NT2/D1 (cell line): ENCODE measurements at regions not wholly inside any gene's neighbourhood (a gene's known extent, or its start where the extent isn't known, plus 50 kb on each side); places are given as distances from the start of the nearest gene placed in this dataset.

ENCODE experiments used
- DNase-seq: peaks from one replicate; pipeline ENCODE4 v3.0.0-alpha.2; 2011; ENCODE audit warnings: low read depth, low spot score
- H3K27me3 ChIP-seq: 2 replicates; pipeline ENCODE4 v1.6.0; 2011; ENCODE audit warnings: mild to moderate bottlenecking; ENCODE audit not compliant: insufficient read length, insufficient read depth
- H3K36me3 ChIP-seq: 2 replicates; pipeline ENCODE4 v1.6.1; 2011; ENCODE audit warnings: mild to moderate bottlenecking, low read length, mixed read lengths; ENCODE audit not compliant: insufficient read depth, insufficient read length
- H3K4me1 ChIP-seq: 2 replicates; pipeline ENCODE4 v1.5.1; 2011; ENCODE audit not compliant: insufficient read depth, insufficient read length
- H3K4me3 ChIP-seq: 2 replicates; pipeline ENCODE4 v1.5.1; 2011; ENCODE audit warnings: low read depth; ENCODE audit not compliant: insufficient read length
- H3K9ac ChIP-seq: 2 replicates; pipeline ENCODE4 v1.6.0; 2011; ENCODE audit warnings: low read depth; ENCODE audit not compliant: insufficient read length
- H3K9me3 ChIP-seq: 2 replicates; pipeline ENCODE4 v1.5.1; 2011; ENCODE audit warnings: mild to moderate bottlenecking, low read length; ENCODE audit not compliant: insufficient read depth
- SUZ12 ChIP-seq: IDR thresholded peaks from 2 replicates; pipeline ENCODE4 v1.6.1; 2011; ENCODE audit not compliant: insufficient read length, insufficient read depth; ENCODE audit errors: extremely low read depth
- YY1 ChIP-seq: IDR thresholded peaks from 2 replicates; pipeline ENCODE4 v1.6.1; 2011; ENCODE audit not compliant: insufficient read length, insufficient read depth
- ZNF274 ChIP-seq: IDR thresholded peaks from 2 replicates; pipeline ENCODE4 v1.6.1; 2011; ENCODE audit warnings: mild to moderate bottlenecking, low read depth, low read length

DNA sequence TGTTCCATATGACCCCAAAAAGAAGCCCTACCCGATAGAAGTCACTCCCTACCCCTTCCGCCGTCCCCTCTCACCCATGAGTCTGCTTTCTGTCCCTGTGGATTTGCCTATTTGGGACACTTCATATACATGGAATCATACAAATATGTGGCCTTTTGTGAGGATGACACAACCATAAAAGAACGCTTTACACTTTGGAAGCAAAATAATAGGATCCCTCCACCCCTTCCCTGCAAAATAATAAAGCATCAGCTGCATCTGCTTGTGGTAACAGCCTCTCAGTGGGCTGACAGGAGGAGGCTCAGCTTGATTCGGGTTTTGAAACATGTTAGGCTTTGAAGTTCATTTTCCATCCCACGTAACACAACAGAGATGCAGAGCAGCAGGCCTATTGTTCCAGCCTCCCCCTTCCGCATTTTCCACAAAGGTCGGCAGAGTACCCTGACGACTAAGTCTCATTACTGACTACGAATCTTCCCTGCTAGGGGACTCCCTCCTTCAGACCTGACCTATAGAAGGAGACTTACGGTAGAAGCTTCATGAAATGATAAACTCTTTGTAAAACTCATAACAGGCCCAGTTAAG, 99.1 kb downstream of the ALDH8A1 start:
- H3K4me1 ChIP-seq, result no peaks in the 10 kb centered on the region
- no peaks in the 10 kb centered on the region for H3K9me3 ChIP-seq
- no peak for TF ChIP-seq YY1
- TF ChIP-seq ZNF274, result no peak
- no peak for TF ChIP-seq SUZ12
- no peaks in the 10 kb centered on the region for H3K36me3 ChIP-seq
- no peak overlapping the region for H3K9ac ChIP-seq
- no peaks in the 10 kb centered on the region for H3K27me3 ChIP-seq
- peak; percentile 15 for DNase-seq
- H3K4me3 ChIP-seq, result no peak overlapping the region

DNA sequence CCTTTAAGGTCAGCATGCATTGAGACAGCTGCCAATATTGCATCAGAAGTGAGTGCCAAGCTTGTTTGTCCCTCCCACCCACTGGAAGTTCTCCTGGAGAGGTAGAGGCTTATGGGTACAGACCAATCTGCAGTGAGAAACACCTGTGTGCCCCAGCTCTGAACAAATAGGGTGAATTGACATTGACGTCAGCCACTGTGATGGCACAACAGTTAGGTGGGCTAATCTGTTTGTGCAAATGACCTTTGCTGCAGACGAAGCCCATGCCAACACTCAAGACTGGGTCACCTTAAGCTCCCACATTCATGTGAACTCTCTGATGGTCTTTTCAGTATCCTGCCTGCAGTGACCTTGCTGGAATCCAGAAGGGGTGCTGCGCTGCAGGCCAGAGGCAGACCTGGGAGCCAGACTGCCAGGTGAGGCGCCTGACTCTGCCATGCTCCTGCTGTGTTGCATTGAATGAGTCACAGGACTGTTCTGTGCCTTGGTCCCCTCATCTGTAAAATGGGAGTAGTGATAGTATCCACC, 99.9 kb downstream of the ALDH8A1 start:
- no peaks in the 10 kb centered on the region for H3K4me1 ChIP-seq
- H3K9me3 ChIP-seq, result no peaks in the 10 kb centered on the region
- no peak overlapping the region for H3K4me3 ChIP-seq
- H3K9ac ChIP-seq, result no peak overlapping the region
- H3K27me3 ChIP-seq, result no peaks in the 10 kb centered on the region
- TF ChIP-seq YY1 (no peak), SUZ12 (no peak), ZNF274 (no peak)
- no peaks in the 10 kb centered on the region for H3K36me3 ChIP-seq
- DNase-seq, result no peak

DNA sequence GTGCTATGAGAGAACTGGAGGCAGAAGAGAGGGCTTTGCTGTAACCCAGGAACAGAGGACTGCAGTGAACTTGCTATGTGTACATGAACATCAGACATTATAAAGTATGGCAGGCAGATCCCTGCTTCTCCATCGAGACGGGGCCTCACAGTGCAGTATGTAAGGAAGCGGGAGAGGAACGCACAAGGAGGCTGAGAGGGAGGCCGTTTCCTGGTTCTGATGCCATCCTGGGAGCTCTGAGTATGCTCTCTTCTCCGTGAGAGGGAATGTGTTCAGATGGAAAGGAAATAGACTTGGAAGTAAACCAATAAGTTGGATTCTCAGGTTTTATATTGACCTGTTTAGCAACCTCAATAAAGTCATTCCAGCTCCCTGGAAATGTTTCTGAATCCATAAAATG, 101.8 kb downstream of the ALDH8A1 start:
- Histone ChIP-seq H3K4me3 (no peak overlapping the region), H3K9me3 (no peaks in the 10 kb centered on the region), H3K9ac (no peak overlapping the region), H3K4me1 (no peaks in the 10 kb centered on the region), H3K27me3 (no peaks in the 10 kb centered on the region), H3K36me3 (no peaks in the 10 kb centered on the region)
- DNase-seq, result no peak
- TF ChIP-seq YY1 (no peak), ZNF274 (no peak), SUZ12 (no peak)

DNA sequence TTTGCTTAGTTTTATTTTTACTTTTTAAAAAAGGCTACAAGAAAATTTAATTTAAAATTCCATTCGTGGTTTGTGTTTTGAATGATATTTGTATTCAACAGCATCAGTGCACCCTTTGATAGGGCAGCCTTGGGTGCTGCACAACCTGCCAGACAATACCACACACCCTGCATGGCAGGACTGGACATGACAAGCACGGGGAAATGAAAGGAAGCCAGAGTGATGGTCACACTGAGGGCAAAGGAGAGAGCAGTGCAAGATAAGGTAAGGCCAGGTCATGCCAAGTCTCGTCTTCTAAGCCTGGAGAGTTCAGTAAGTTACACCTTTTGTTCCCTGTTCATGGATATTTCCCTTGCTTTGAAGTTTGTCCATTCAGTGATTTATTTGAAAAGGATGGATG, 103.0 kb downstream of the ALDH8A1 start:
- Histone ChIP-seq H3K4me1 (no peaks in the 10 kb centered on the region), H3K9me3 (no peaks in the 10 kb centered on the region), H3K36me3 (no peaks in the 10 kb centered on the region), H3K9ac (no peak overlapping the region), H3K27me3 (no peaks in the 10 kb centered on the region), H3K4me3 (no peak overlapping the region)
- TF ChIP-seq YY1 (no peak), ZNF274 (no peak), SUZ12 (no peak)
- no peak for DNase-seq

DNA sequence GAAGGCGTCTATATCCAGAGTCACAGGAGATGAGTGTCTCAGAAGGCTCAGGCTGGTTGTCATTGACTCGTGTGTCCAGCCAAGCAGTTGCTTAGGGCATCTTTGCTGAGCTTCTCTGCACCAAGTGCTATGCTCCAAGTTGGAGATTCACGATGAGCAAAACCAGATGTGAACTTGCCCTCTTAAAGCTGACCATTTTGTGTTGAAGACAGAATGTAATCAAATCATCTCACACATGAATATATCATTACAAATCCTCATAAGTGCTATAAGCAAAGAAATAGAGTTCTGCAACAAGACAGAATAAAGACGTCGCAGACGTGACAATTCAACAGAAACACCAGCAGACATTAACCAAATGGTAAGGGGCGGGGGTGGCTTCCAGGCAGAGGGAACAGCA, 103.9 kb downstream of the ALDH8A1 start:
- H3K36me3 ChIP-seq, result no peaks in the 10 kb centered on the region
- DNase-seq, result no peak
- H3K27me3 ChIP-seq, result no peaks in the 10 kb centered on the region
- no peak for TF ChIP-seq ZNF274
- no peak for TF ChIP-seq SUZ12
- no peak for TF ChIP-seq YY1
- H3K9me3 ChIP-seq, result no peaks in the 10 kb centered on the region
- no peaks in the 10 kb centered on the region for H3K4me1 ChIP-seq
- no peak overlapping the region for H3K4me3 ChIP-seq
- no peak overlapping the region for H3K9ac ChIP-seq

DNA sequence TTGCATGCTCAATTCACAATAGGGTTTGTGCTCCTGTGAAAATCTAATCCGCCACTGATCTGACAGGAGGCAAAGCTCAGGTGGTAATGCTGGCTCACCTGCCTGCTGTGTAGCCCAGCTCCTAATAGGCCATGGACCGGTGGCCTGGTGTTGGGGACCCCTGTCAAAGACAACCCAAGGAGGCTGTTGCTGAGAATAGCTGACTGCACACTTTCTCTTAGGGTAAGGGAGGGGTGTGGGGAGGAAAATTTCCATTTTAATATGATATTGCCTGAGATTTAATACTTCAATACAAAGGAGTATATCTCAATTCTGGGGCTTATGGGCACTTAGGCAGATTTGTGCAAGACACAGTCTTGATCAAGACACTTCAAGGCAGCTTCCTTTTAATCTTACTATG, 105.8 kb downstream of the ALDH8A1 start:
- no peaks in the 10 kb centered on the region for H3K4me1 ChIP-seq
- no peaks in the 10 kb centered on the region for H3K36me3 ChIP-seq
- no peak for DNase-seq
- no peak overlapping the region for H3K4me3 ChIP-seq
- H3K9me3 ChIP-seq, result no peaks in the 10 kb centered on the region
- no peak overlapping the region for H3K9ac ChIP-seq
- H3K27me3 ChIP-seq, result no peaks in the 10 kb centered on the region
- TF ChIP-seq ZNF274, result no peak
- TF ChIP-seq YY1, result no peak
- no peak for TF ChIP-seq SUZ12

DNA sequence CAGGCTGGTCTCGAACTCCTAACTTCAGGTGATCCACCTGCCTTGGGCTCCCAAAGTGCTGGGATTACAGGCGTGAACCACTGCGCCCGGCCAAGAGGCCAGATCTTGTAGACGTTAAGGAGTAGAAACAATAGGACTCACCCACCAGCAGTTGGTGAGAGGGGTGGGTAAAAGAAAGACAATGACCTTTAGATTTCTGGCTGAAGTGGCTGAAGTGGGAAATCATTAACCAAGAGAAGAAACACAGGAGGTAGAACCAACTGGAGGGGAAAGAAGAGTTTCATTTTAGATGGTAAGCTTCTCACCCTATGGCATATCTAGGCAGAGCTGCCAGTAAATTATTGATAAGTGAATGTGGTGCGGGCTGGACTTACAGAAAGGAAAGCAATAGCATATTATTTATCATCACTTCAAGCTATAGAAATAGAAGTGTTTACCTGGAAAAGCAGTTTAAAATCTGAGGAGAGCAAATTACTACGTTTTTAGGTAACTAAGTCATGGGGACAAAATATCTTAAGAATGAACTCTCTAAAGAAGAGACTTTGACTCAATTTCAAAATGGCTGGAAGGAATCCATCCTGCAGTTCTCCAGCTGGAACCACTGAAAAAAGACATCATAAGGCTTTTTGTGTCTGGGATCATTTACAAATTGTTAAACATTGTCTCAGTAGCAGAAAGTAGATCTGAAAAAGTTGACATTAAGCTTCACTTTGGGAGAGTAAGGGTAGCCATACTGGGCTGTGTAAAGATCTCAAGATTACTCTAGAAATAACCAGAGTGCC, 109.6 kb downstream of the ALDH8A1 start:
- Histone ChIP-seq H3K27me3 (no peaks in the 10 kb centered on the region), H3K9me3 (no peaks in the 10 kb centered on the region), H3K4me1 (no peaks in the 10 kb centered on the region), H3K9ac (no peak overlapping the region), H3K4me3 (no peak overlapping the region), H3K36me3 (no peaks in the 10 kb centered on the region)
- TF ChIP-seq ZNF274 (no peak), YY1 (no peak), SUZ12 (no peak)
- DNase-seq, result no peak
